ENCODE measurements at regions not wholly inside any gene's neighbourhood (a gene's known extent, or its start where the extent isn't known, plus 50 kb on each side); places are given as distances from the start of the nearest gene placed in this dataset.

DNA sequence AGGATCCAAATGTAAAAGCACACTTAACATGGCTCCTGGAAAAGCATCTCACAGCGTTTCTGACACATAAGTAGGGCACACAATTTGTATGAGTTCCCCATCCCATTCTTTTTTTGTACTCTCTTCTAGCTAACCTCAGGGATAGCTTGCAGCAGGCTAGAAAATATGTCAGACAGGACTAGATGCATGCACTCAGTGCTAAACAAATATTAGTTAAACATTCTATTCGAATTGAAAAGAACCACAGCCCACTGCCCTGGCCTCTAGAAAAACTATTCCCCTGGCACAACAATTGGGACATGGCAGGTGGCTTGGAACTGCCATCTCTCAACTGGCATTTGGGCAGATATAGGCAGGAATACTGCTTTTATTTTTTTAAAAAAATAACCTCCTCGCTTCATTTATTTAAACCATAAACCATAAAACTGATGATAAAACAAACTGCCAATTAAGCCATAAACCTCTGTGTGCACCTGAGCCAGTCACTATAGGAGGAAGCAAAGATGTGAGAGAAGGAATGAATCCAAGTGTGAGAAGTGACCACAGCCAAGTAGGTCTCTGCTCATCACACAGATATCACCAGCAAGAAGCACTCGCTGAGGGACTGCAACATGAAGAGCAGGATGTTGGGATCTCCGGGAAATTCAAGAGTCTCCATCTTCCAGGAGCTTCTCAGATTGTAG is 394.1 kb downstream of the NEBL start:
- no peak overlapping the region for H2AFZ ChIP-seq (ENCODE audit: low read length)
- H3K14ac ChIP-seq (ENCODE audit: insufficient read length): no peak overlapping the region
- no peaks in the 10 kb centered on the region for H3K79me2 ChIP-seq (ENCODE audit: control insufficient read depth in 1 of 2, insufficient read depth in 2 of 2, low read length in 2 of 2)
- H3K9me3 ChIP-seq (ENCODE audit: insufficient read depth in 2 of 2, low read depth in 1 of 2, low read length in 1 of 2): no peaks in the 10 kb centered on the region
- no peaks in the 10 kb centered on the region for H3K27me3 ChIP-seq (replicated peaks in 1 of 4; ENCODE audit: control insufficient read depth in 3 of 4, extremely low read depth in 1 of 4, insufficient read depth in 3 of 4, low read length in 3 of 4)
- FAIRE-seq (no peak), DNase-seq (ENCODE audit: low read depth in 1 of 2, low spot score in 2 of 2) (no peak)
- no peak overlapping the region for H4K91ac ChIP-seq (replicated peaks; ENCODE audit: insufficient read length, low read length)
- H2BK20ac ChIP-seq (ENCODE audit: low read length): no peak overlapping the region
- no peak overlapping the region for H3K9ac ChIP-seq (replicated peaks in 1 of 4; ENCODE audit: extremely low read depth in 1 of 4, low read depth in 3 of 4, low read length in 3 of 4)
- ChIA-PET CTCF (ENCODE audit: partially characterized antibody) (no interaction called here), POLR2A (ENCODE audit: partially characterized antibody) (no interaction called here)
- no peaks in the 10 kb centered on the region for H3K36me3 ChIP-seq (ENCODE audit: control insufficient read depth in 2 of 4, insufficient read depth in 4 of 4, low read length in 3 of 4)
- H3K4me3 ChIP-seq (ENCODE audit: extremely low read depth in 1 of 4, insufficient read depth in 2 of 4, low read depth in 3 of 4, low read length in 4 of 4): no peak overlapping the region
- no peak overlapping the region for H3K4ac ChIP-seq (replicated peaks; ENCODE audit: insufficient read length, low read depth, low read length)
- H2BK15ac ChIP-seq (ENCODE audit: low read length): no peak overlapping the region
- no peak overlapping the region for H2AK5ac ChIP-seq (ENCODE audit: low read depth, low read length)
- no peaks in the 10 kb centered on the region for H4K20me1 ChIP-seq (replicated peaks in 1 of 2; ENCODE audit: control insufficient read depth in 1 of 2, insufficient read depth in 2 of 2, low read length in 2 of 2)
- H3K23ac ChIP-seq (ENCODE audit: insufficient read length): no peak overlapping the region
- no peaks in the 10 kb centered on the region for H3K79me1 ChIP-seq (ENCODE audit: low read depth, low read length)
- H2BK5ac ChIP-seq (ENCODE audit: low read depth, low read length): no peak overlapping the region
- H3K23me2 ChIP-seq (ENCODE audit: low read depth, low read length): no peaks in the 10 kb centered on the region
- H3K56ac ChIP-seq (replicated peaks; ENCODE audit: insufficient read length, low read depth, low read length): no peak overlapping the region
- no peak overlapping the region for H4K8ac ChIP-seq (ENCODE audit: extremely low read depth, insufficient read depth, low read length)
- H3K4me2 ChIP-seq (ENCODE audit: insufficient read depth in 1 of 2, low read depth in 2 of 2, low read length in 2 of 2): no peak overlapping the region
- 88% methylated on average over 5 of the region's 5 CpGs; no CpG with 5 or more reads in 1 of the 2 experiments for WGBS, 2 experiments (ENCODE audit: extremely low coverage in 1 of 2, insufficient coverage in 1 of 2, insufficient read length in 1 of 2, insufficient replicate concordance in 2 of 2, low coverage in 1 of 2, low lambda C conversion rate in 2 of 2, missing lambda C conversion rate in 1 of 2)
- no peak overlapping the region for H4K5ac ChIP-seq (ENCODE audit: insufficient read length, low read depth, low read length)
- H3K18ac ChIP-seq (ENCODE audit: extremely low read depth, low read length): no peak overlapping the region
- no peak overlapping the region for H3K27ac ChIP-seq (ENCODE audit: low read depth, low read length)
- H3K4me1 ChIP-seq (replicated peaks in 1 of 4; ENCODE audit: control insufficient read depth in 3 of 4, insufficient read depth in 4 of 4, low read length in 3 of 4): no peaks in the 10 kb centered on the region
- no peak overlapping the region for H2BK12ac ChIP-seq (ENCODE audit: low read depth, low read length)
- no peak overlapping the region for H2BK120ac ChIP-seq (replicated peaks; ENCODE audit: low read depth, low read length)
- TF ChIP-seq SAP30 (IDR thresholded peaks at IDR 0.05; ENCODE audit: insufficient read depth, insufficient replicate concordance, low read length) (no peak), POLR2A (IDR thresholded peaks at IDR 0.05; ENCODE audit: control extremely low read depth in 1 of 2, low read depth in 2 of 2, low read length in 2 of 2) (no peak), RXRA (IDR thresholded peaks at IDR 0.05; ENCODE audit: insufficient read depth, low read depth, low read length) (no peak), RAD21 (IDR thresholded peaks at IDR 0.05 in 1 of 2, conservative IDR thresholded peaks at IDR 0.05 in 1 of 2; ENCODE audit: low read depth in 2 of 2, low read length in 2 of 2) (no peak), KDM5A (IDR thresholded peaks at IDR 0.05; ENCODE audit: low read length) (no peak), BACH1 (IDR thresholded peaks at IDR 0.05; ENCODE audit: low read length) (no peak), SP4 (IDR thresholded peaks at IDR 0.05; ENCODE audit: low read length) (no peak), CBX8 (IDR thresholded peaks at IDR 0.05; ENCODE audit: borderline replicate concordance, low read depth, low read length) (no peak), GTF2F1 (IDR thresholded peaks at IDR 0.05; ENCODE audit: borderline replicate concordance, low read depth, low read length) (no peak), TAF1 (IDR thresholded peaks at IDR 0.05; ENCODE audit: low read depth, low read length) (no peak), PHF8 (conservative IDR thresholded peaks at IDR 0.05; ENCODE audit: low read depth, low read length) (no peak), NRF1 (IDR thresholded peaks at IDR 0.05; ENCODE audit: low read depth, low read length) (no peak), TCF12 (IDR thresholded peaks at IDR 0.05; ENCODE audit: low read depth, low read length) (no peak)
- TF ChIP-seq, protein P1, sequence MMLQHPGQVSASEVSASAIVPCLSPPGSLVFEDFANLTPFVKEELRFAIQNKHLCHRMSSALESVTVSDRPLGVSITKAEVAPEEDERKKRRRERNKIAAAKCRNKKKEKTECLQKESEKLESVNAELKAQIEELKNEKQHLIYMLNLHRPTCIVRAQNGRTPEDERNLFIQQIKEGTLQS (IDR thresholded peaks at IDR 0.05; ENCODE audit: insufficient read depth, low read depth, low read length): no peak

All from H1 (cell line).